MV-4-11 (cell line): ENCODE measurements at regions not wholly inside any gene's neighbourhood (a gene's known extent, or its start where the extent isn't known, plus 50 kb on each side); places are given as distances from the start of the nearest gene placed in this dataset.

Experiments used
- DNase-seq: peaks from one replicate; lab custom pipeline; 2025; lab: John Stamatoyannopoulos, UW

GRCh38 chr2:116645155-116645554, 1169.3 kb upstream of the DDX18 start:
- no peak for DNase-seq

DNA sequence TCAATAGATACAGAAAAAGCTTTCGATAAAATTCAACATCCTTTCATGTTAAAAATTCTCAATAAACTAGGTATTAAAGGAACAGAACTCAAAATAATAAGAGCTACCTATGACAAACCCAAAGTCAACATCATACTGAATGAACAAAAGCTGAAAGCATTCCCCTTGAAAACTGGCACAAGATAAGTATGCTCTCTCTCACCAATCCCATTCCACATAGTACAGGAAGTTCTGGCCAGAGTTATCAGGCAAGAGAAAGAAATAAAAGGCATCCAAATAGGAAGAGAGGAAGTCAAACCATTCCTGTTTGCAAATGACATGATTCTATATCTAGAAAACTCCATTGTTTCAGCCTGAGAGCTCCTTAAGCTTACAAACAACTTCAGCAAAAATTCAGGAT, 1145.8 kb upstream of the DDX18 start:
- DNase-seq = no peak

DNA sequence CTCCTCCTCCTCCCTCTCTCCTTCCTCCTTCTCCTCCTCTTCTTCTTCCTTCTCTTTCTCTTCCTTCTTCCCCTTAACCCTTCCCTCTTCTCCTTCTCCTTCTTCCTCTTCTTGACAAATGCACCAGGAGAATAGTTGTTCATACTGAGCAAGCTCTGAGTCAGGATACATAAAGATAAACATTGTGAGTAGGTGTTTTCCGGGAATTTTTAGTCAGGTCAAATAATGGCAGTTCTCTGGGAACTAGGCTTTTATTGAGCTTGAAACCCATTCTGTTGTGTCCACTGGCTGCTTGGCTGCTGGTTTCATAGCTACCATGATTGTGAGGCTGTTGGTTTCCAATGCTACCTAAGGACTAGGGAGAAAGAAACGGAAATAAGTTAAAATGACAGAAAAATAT, 1144.7 kb upstream of the DDX18 start:
- DNase-seq = no peak

- no peak for DNase-seq
These were observed 1140.3 kb upstream of the DDX18 start for GRCh38 chr2:116674188-116674587.

DNA sequence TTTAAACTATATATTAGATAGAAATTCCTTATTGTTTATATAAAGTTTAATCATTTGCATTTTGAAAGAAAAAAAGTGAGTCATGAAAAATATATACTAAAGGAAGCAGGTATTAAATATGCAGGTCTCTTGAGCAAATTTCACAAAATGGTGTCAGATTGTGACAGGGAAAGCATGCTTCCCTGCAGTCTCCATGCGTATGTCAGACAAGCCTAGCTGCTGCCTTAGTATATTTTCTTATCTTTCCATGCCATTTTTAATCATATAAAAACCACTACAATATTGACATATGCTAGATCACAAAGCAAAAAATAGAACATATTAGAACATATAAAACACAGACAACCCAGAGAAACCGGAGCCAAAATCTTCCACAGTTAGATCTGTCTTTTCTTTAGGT, 1137.7 kb upstream of the DDX18 start:
- DNase-seq = no peak

DNA sequence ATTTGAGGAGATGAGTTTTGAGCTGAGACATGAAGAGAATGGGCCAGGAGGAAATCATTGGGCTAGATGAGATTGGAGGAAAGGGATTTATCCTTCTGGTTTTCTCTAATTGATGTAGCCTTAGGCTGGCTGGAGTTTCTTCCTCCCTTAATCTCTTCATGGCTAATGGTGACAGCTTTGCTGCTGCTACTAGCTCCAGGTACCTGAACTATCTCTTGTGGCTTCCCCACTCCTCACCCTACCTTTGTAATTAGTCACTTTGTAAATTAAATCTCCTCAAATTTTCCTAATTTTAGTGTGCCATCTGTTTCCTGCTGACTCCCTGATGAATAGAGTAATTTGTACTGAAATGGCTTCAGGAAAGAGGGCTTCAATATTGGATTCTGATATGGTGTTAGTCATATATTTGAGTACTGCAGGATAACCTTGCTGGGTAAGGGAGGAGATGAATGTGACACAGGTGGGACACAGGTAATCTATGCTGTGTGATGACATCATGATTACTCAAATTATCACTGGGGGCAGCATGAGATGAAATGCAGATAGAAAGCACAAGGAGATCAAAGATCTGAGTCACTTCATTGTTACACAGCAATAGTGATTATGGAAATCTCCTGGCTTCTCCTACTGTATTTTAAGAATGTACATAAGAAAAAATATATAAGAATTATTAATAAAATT, 1134.1 kb upstream of the DDX18 start:
- no peak for DNase-seq

DNA sequence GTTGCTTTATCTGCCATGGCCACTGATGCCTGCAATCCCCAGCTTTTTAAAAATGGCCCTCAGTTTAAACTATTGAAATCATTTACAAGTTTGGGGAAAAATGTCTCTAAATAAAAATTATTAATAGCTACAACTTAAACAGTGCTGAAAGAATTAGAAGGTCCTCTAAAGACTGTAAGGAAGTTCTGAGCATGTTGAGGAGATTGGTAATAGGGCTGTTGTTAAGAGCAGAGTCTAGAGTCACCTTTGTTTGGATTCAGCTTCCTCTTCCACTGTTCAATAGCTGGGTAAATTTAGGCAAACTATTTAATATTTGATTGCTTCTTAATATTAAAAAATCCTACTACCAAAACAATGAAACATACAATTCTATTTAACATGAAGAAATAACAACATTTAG, 1127.1 kb upstream of the DDX18 start:
- no peak for DNase-seq

DNA sequence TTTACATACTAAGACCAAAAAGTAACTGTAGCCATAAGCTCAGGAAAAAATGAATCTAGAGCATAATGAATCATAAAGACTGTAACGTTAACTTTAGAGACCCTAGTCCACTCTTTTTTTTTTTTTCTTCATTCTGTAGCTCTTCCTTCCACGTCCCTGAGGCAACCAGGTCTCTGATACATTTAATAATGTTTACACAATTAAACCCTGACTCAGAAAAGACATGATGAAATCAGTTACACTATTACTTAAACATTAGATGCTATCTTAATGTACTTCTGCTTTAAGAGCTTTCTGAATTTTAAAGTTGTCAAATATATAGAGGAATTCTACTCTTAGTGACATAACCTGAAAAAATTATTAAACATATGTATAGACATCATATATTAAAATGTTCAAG, 1121.5 kb upstream of the DDX18 start:
- DNase-seq = no peak

DNA sequence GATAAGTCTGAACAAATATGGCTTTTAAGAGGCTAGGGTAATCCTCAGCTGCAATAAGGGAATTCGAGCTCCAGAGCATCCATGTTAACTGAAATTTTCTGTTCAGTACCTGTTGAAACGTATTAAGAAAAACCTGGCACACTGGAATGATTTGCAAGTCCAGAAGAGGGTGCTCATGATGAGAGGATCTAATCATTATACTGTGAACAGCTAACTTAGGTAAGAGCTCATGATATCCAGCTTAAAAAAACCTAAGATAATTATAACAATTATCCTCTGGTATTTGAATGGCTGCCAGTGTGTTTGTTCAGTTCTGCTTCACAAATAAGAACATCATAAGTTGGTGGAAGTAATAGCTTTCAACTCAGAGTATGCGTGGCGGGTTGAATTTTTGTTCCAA, 1118.3 kb upstream of the DDX18 start:
- no peak for DNase-seq

DNA sequence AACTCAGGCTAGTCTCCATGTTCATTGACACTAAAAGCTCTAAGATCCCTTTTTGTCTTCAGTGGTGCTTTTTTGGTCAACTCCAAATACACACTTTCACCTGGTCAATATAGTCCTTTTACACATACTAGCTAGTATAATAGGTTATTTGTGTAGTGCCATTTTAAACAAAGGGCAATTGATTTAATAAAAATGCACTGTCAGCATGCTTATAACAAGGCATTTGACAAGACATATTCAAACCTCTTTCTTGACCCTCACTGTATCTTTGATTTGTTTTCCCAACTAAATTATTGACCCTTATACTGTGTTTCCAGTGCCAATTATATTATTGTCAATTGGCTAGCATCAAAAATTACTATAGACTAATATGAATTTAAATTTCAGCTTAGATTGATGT, 1117.6 kb upstream of the DDX18 start:
- no peak for DNase-seq

DNA sequence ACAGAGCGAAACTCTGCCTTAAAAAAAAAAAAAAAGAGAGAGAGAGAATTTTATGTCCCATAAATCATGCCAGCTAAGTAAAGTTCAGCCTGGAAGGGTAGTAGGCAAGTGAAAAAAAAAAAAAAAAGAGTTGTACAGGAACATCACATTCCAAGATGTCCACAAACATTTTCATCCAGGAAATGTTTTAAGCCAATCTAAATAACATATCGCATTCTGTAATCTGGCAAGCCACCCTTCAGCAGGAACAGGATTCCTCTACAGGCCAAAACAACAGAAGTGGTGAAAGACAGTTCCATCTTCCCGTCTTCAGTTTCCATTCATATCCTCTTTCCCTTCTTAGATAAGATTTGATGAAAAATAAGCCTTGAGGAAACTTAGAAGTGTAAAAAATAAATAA, 1108.1 kb upstream of the DDX18 start:
- no peak for DNase-seq

DNA sequence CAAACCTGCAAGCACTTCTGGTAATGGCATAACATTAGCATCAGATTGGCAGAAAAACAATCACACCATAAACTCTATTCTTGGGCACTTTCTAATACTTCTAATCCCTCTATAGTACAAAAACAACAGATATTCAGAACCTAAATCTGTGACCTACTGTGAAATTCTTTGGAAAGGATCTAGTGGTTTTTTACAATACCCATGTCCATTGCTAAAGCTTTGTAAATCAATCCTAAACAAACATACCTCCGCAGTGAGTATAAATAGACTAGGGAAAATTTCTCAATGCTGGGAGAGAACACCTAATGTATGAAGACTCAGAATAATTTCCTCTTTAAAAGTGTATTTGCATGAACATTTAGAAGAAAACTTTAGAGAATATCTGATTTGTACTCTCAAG, 1098.5 kb upstream of the DDX18 start:
- no peak for DNase-seq

DNA sequence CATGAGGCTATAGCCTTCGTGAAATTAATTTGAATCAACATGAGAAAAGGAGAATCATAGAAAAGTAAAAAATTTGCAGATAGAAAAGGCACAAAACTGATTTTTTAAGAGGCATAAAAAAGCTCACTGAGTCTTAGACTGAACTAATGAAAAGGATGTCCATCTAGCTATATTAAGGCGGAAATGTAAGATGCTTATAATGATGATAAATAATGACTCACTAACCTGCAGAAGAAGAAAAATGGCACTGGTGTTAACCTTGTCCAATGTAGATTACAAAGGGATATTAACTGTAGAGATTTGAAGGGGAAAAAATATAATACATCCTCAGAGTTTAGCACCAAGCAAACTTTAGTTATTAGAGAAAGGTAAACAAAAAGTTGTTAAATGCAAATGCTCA, 1098.0 kb upstream of the DDX18 start:
- DNase-seq = no peak

- no peak for DNase-seq
These were observed 1096.7 kb upstream of the DDX18 start for GRCh38 chr2:116717832-116718231.

- no peak for DNase-seq
These were observed 1096.0 kb upstream of the DDX18 start for GRCh38 chr2:116718451-116718850.

GRCh38 chr2:116719836-116720235, 1094.7 kb upstream of the DDX18 start:
- no peak for DNase-seq

GRCh38 chr2:116724550-116724949, 1089.9 kb upstream of the DDX18 start:
- DNase-seq = no peak

GRCh38 chr2:116732322-116732721, 1082.2 kb upstream of the DDX18 start:
- DNase-seq = peak; percentile 0

GRCh38 chr2:116733699-116734098, 1080.8 kb upstream of the DDX18 start:
- no peak for DNase-seq

- no peak for DNase-seq
These were observed 1076.5 kb upstream of the DDX18 start for GRCh38 chr2:116737951-116738350.

GRCh38 chr2:116747103-116747502, 1067.4 kb upstream of the DDX18 start:
- DNase-seq = no peak

GRCh38 chr2:116749994-116750393, 1064.5 kb upstream of the DDX18 start:
- DNase-seq = no peak

DNA sequence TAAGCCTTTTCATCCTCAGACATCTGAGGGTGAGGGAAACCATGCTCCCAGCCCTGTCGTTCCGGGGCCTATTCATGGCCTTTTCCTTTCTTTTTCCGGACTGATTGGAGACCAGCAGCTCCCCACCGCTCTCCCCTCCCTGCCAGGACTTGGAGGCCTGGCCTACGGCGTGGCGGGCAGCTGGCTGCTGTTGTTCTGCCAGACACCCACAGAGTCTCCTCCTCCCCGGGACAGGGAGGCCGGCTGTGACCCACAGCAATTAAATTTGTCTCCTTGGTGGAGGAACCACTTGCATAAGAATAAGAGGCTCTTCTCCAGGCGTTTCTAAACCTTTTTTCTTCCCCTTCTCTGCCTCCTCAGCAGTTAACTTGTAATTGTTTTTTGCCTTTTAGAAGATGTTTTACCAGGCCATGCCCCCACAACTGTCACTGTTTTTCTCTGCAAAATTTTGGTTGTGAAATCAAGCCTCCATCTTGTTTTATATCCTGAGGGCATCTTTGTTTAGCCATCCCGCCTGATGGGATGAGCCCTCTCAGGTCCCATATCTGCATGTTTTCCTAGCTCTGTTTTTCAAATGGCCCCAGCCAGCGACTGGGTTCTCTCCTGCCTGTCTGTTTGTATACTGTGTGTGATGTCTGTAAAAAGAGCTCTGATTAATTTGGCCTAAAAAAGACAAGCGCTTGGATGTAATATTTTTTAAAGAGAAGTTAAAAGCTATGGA, 1060.0 kb upstream of the DDX18 start:
- no peak for DNase-seq

- no peak for DNase-seq
These were observed 1052.6 kb upstream of the DDX18 start for GRCh38 chr2:116761864-116762263.
